ENCODE measurements at regions not wholly inside any gene's neighbourhood (a gene's known extent, or its start where the extent isn't known, plus 50 kb on each side); places are given as distances from the start of the nearest gene placed in this dataset.

DNA sequence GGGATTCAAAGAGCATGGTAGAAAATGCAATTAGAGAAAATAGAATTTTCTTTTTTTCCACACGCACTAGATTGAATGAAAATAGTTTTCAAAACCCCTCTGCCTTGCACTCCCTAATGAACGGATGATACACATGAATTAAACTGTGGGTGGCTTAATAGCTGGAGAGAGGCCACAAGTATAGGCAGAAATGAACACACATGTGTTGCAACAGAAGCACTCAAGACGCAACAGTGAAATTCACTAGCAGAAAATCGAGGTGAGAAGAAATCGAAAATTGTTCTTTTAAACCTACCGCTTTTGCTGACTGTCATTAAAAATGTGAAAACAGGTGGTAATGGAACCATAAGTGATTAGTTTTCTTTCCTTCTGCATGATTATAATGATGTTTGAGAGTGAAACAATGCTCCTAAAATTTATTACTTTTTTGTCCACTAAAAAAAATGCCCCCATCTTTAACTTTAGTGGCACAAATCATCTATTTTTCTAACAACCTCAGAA is 59.3 kb upstream of the GPCPD1 start:
- H3K36me3 ChIP-seq (ENCODE audit: control insufficient read depth, insufficient read depth, low read length): no peaks in the 10 kb centered on the region
- no peaks in the 10 kb centered on the region for H3K9me3 Mint-ChIP-seq (ENCODE audit: unreplicated experiment)
- TF ChIP-seq, protein P1, sequence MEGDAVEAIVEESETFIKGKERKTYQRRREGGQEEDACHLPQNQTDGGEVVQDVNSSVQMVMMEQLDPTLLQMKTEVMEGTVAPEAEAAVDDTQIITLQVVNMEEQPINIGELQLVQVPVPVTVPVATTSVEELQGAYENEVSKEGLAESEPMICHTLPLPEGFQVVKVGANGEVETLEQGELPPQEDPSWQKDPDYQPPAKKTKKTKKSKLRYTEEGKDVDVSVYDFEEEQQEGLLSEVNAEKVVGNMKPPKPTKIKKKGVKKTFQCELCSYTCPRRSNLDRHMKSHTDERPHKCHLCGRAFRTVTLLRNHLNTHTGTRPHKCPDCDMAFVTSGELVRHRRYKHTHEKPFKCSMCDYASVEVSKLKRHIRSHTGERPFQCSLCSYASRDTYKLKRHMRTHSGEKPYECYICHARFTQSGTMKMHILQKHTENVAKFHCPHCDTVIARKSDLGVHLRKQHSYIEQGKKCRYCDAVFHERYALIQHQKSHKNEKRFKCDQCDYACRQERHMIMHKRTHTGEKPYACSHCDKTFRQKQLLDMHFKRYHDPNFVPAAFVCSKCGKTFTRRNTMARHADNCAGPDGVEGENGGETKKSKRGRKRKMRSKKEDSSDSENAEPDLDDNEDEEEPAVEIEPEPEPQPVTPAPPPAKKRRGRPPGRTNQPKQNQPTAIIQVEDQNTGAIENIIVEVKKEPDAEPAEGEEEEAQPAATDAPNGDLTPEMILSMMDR (IDR thresholded peaks at IDR 0.05; ENCODE audit: insufficient read depth in 1 of 2, low read depth in 1 of 2, low read length in 1 of 2, severe bottlenecking in 1 of 2, unreplicated experiment in 1 of 2): no peak
- no peaks in the 10 kb centered on the region for H3K9me3 ChIP-seq
- no peaks in the 10 kb centered on the region for H3K27me3 ChIP-seq (replicated peaks; ENCODE audit: control insufficient read depth, insufficient read depth, low read length)
- no peaks in the 10 kb centered on the region for H3K4me1 Mint-ChIP-seq (ENCODE audit: low read depth, unreplicated experiment)
- no TSS peak for BruUV-seq (replicated peaks)
- no peak for DNase-seq
- H3K4me1 ChIP-seq: no peaks in the 10 kb centered on the region
- no peak overlapping the region for H3K4me3 Mint-ChIP-seq (ENCODE audit: unreplicated experiment)
- intact Hi-C loops (cut with micrococcal nuclease; ENCODE audit: unreplicated experiment): loop anchor here (10.0 kb wide), 1 partner anchor 115 kb away; no protein-coding TSS in a partner anchor
- CTCF ChIA-PET: no interaction called here
- POLR2A ChIA-PET: no interaction called here
- no peak overlapping the region for H3K4me3 ChIP-seq (ENCODE audit: low read depth, low read length)
- no peaks in the 10 kb centered on the region for H3K27me3 Mint-ChIP-seq (ENCODE audit: insufficient read depth, unreplicated experiment)
- no peak overlapping the region for H3K27ac Mint-ChIP-seq (ENCODE audit: unreplicated experiment)
- H3K36me3 Mint-ChIP-seq (ENCODE audit: insufficient read depth, unreplicated experiment): no peaks in the 10 kb centered on the region

DNA sequence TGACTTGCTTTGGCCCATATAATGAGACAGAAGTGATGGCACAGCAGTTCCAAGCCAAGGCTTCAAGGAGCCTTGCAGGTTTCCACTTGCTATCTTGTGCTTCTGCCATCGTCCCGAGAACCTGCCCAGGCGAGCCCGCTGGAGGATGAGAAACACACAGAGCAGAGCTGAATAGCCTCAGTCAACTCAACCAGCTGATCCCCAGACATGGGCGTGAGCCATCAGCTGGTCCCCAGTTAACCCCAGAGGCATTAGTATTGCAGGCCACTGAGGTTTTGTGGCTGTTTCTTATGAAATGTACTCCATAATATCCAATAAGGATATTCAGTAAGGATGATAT is 57.7 kb upstream of the GPCPD1 start:
- Histone ChIP-seq H3K4me1 (no peaks in the 10 kb centered on the region), H3K9me3 (no peaks in the 10 kb centered on the region), H3K36me3 (ENCODE audit: control insufficient read depth, insufficient read depth, low read length) (no peaks in the 10 kb centered on the region), H3K27me3 (replicated peaks; ENCODE audit: control insufficient read depth, insufficient read depth, low read length) (no peaks in the 10 kb centered on the region), H3K4me3 (ENCODE audit: low read depth, low read length) (no peak overlapping the region)
- Mint-ChIP-seq H3K9me3 (ENCODE audit: unreplicated experiment) (no peaks in the 10 kb centered on the region), H3K27ac (ENCODE audit: unreplicated experiment) (no peak overlapping the region), H3K4me1 (ENCODE audit: low read depth, unreplicated experiment) (no peaks in the 10 kb centered on the region), H3K4me3 (ENCODE audit: unreplicated experiment) (no peak overlapping the region), H3K27me3 (ENCODE audit: insufficient read depth, unreplicated experiment) (no peaks in the 10 kb centered on the region), H3K36me3 (ENCODE audit: insufficient read depth, unreplicated experiment) (no peaks in the 10 kb centered on the region)
- ChIA-PET POLR2A (no interaction called here), CTCF (no interaction called here)
- BruUV-seq (replicated peaks): no TSS peak
- intact Hi-C loops (cut with micrococcal nuclease; ENCODE audit: unreplicated experiment): no loop called here
- TF ChIP-seq, protein P1 (IDR thresholded peaks at IDR 0.05; ENCODE audit: insufficient read depth in 1 of 2, low read depth in 1 of 2, low read length in 1 of 2, severe bottlenecking in 1 of 2, unreplicated experiment in 1 of 2): no peak
- no peak for DNase-seq

DNA sequence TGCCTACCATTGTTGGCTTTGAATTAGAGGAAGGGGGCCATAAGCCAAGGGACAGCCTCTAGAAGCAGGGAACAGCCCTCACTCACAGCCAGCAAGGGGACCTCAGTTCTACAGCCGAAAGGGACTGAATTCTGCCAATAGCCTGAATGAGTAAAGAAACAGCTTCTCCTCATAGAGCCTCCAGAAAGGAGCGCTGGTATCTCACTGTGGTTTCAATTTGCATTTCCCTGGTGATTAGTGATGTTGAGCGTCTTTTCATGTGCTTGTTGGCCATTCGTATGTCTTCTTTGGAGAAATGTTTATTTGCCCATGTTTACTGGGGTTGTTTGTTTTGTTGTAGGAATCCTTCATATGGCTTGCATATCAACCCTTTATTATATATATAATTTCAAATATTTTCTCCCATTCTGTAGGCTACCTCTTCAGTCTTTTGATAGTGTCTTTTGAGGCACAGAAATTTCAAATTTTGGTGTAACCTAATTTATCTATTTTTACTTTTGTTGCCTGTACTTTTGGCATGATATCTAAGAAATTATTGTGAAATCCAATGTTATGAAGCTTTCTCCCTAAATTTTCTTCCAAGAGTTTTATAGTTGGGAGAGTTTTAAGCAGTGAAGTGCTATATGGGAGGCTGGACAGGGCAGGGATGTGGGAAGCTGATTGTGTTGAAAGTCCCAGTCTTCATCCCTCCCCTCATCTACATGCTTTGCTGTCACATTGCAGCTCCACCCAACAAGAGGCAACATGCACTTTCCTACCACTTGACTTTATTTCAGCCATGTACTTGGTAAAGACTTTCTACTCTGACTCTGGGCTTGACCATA is 57.1 kb upstream of the GPCPD1 start:
- ChIA-PET POLR2A (no interaction called here), CTCF (no interaction called here)
- no peak overlapping the region for H3K4me3 ChIP-seq (ENCODE audit: low read depth, low read length)
- no peak for DNase-seq
- Mint-ChIP-seq H3K36me3 (ENCODE audit: insufficient read depth, unreplicated experiment) (no peaks in the 10 kb centered on the region), H3K27me3 (ENCODE audit: insufficient read depth, unreplicated experiment) (no peaks in the 10 kb centered on the region), H3K27ac (ENCODE audit: unreplicated experiment) (no peak overlapping the region), H3K4me1 (ENCODE audit: low read depth, unreplicated experiment) (no peaks in the 10 kb centered on the region), H3K4me3 (ENCODE audit: unreplicated experiment) (no peak overlapping the region), H3K9me3 (ENCODE audit: unreplicated experiment) (no peaks in the 10 kb centered on the region)
- no peaks in the 10 kb centered on the region for H3K4me1 ChIP-seq
- H3K27me3 ChIP-seq (replicated peaks; ENCODE audit: control insufficient read depth, insufficient read depth, low read length): no peaks in the 10 kb centered on the region
- no peaks in the 10 kb centered on the region for H3K9me3 ChIP-seq
- no peaks in the 10 kb centered on the region for H3K36me3 ChIP-seq (ENCODE audit: control insufficient read depth, insufficient read depth, low read length)
- no TSS peak for BruUV-seq (replicated peaks)
- intact Hi-C loops (cut with micrococcal nuclease; ENCODE audit: unreplicated experiment): no loop called here
- TF ChIP-seq, protein P1 (IDR thresholded peaks at IDR 0.05; ENCODE audit: insufficient read depth in 1 of 2, low read depth in 1 of 2, low read length in 1 of 2, severe bottlenecking in 1 of 2, unreplicated experiment in 1 of 2): no peak
